NCI-H1930 (cell line): ENCODE measurements at regions not wholly inside any gene's neighbourhood (a gene's known extent, or its start where the extent isn't known, plus 50 kb on each side); places are given as distances from the start of the nearest gene placed in this dataset.

ENCODE experiments used
- DNase-seq, 2 experiments: peaks; one replicate each; lab custom pipeline; 2025; lab: John Stamatoyannopoulos, UW

DNA sequence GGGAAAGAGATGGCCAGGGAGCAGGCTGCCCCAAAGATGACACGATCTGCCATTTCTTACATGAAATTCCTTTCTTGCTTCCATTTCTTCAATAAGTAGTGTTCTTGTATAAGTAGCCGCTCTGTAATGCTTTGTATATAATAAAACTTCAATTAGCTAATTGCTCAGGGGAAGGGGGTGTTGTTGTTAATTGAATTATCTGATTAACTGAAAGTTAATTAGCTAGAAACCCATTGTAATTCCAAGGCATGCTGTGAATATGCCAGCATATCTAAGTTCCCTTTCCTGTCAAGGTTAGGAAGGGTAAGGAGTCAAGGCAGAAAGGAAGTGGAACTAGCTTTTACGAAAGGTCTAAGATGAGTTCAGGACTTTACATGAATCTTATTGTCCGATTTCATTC lies 765.9 kb downstream of the TYW1 start:
- DNase-seq = no peak

DNA sequence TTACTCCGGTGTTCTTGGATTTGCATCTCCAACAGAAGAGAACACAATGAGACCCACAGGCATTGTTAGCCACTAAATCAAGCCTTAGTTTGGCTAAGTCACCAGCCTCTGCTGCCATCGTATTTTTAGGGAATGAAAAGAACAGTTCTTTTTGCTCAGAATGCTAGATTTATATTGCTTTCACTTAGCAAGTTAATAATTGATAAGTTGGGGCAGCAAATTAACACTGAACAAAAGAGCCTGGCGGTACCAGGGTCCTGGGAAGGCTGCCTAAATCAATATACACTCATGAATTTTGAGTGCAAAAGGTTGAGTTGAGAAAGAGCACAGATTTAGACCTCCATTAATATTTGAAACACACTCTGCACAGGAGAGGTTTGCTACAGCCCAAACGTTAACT lies 767.7 kb downstream of the TYW1 start:
- no peak for DNase-seq

DNA sequence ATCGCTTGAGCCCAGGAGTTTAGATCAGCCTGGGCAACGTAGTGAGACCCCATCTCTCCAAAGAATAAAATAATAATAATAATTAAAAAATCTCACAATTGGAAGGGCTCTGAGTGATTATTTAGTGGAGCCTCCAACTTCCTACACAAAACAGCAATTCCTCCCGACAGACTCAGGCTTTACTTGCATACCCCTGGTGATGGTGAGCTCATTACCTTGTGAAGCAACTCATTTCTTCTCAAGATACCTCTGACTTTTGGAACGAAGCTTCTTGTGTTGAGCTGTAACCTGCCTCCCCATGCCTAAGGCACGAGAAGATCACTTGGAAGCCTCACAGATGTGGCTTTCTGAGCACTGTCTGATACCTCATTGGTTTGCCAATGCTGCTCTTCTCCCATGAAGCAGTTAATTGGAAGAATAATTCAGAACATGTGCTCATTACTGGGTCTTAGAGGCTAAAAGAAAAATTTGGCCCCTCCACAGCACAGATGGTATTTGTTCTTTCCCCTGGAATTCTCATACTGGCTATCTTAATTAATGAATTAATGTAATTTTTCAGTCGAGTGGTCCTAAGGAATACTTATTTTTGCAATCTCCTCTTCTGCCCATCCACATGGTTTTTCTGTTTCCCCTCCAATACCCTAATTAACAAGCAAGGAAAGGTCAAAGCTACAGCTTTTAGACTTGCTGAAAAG lies 769.0 kb downstream of the TYW1 start:
- DNase-seq = no peak

DNA sequence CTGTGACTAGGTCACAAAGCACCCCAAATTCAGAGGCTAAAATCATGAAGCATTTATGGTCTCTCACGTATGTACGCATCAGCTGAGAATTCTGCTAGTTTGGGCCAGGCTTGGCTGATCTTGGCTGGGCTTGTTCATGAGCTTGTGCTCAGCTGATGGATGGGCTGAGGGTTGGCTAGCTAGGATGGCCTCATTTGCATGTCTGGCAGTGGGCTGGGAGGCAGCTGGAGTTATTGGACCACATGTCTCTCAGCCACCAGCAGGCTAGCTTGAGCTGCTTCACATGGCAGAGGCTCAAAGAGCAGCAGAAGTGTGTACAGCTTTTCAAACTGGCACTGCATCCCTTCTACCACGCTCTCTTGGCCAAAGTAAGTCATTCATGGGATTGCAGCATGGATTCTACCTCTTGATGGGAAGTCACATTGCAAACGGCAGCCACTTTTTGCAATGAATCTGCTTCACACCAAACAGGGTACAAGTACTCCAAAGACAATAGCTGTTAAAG lies 770.3 kb downstream of the TYW1 start:
- no peak for DNase-seq

DNA sequence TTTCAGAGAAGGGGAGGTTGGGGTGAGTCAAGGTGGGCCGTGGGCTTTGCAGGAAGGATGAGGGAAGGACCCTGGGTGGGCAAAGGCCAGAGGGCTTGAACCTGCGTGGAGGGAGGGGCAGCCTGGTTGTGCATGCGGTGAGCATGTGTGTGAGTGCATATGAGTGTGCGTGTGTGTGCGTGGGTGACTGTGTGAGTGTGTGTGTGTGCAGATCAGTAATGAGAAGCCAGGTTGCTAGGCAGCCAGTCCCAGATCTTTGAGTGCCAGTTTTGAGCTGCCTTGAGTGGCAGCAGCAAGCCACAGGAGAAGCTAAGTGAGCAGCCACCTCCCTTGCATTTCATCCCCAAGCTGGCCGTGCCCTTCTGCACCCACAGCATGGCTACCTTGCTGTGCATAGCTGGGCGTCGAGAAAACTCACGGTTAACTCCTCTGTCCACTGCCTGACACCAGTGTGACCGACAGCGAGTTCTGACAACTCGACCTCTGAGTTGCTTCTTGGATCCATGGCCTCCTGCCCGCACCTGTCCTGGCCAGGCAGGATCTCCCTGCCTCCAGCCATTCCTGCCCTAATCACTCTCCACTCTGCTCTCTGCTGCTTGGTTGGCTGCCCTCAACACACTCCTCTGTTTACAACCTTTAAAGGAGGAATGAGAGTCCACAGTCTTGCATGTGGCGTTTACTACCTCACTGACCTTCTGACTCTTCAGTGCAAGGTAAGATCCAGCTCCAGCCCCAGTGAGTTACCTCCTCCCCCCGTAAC lies 775.4 kb downstream of the TYW1 start:
- DNase-seq = no peak

DNA sequence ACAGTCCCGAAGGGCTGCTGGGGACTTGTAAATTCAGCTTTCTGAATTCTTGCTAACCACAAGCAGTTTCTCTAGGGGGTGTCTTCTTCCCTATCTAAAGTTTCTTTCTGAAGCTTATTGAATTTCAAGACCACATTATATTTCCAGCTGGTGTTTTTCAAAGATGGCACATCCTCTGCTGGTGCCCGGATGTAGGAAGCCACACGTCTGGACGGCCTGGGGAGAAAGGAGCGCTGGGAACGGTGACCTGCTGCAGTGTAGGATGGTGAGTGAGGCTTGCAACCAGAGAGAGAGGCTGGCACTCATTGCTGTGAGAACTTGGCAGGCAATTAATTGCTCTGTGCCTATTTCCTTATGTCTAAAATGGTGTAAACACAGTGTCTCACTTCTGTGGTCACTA lies 776.4 kb downstream of the TYW1 start:
- DNase-seq = no peak

DNA sequence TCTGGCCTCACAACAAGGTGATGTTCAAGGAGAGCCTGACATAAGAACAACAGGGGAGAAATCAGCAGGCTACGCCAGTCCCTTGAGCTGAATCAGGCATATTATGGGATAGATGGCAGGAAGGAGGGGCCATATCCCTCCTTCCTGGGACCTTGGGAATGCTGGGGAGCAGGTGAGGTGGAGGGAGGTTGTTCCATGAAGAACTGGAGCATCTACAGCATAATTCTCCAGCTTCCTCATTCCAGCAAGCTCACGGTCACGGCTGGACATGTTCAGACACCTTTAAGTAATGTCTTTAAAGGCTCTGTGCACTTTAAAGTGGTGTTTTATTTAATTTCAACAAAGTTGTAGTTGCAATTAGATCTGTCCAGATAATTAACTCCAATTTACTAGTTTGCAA lies 780.5 kb downstream of the TYW1 start:
- no peak for DNase-seq

DNA sequence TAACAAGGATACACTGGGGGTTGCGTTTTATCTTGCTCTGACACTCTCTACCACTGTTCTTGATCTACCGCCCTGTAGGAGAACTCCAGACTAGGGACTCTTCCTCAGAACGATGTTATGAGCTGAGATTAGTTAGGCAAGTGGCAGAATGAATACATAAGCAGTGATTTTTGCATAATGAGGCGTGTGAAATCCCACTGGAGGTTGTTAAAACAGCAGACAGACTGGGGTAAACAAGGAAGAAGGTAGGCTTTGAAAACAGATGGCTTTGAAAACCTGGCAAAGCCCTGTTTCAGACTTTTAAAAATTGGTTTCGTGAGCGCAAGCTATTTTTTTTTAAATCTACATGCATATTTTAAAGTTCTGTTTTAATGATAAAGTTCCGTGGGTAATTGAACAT lies 785.2 kb downstream of the TYW1 start:
- DNase-seq = no peak

DNA sequence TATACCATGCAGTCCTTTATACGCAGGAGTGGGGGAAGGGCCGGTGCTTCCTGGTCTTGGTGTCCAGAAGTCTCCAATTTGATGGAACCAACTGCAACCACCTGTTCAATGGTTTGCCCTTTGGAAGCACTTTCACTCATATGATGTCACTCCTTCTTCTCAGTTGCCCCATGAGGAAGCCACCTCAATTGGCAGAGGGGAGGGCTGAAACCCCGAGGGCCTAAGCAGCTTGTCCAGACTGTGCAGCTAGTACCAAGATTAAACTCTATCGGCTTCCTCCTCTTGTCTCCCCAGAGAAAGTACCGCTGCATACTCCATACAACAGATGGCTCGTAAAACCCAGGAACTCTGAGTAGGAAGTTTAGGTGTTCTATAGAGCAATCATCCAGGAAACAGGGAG lies 789.4 kb downstream of the TYW1 start:
- no peak for DNase-seq

DNA sequence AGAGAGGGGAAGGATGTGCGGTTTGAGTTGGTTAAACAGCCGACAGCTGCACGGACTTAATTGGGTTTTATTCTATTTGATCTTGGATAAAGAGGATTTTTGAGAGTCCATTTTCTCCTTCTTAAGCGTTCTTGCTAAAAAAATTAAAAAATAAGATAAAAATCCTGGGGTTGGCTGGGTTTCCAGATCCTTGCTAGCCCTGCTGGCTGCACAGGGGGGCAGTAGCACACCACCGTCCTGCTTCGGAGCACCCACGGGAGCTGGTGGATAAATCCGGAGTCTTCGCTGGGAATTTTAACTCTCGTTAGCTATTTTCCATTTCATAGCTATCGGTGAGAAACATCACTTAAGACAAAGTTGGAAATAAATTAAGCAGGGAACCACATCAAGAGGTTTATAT lies 792.0 kb downstream of the TYW1 start:
- DNase-seq = peak in 1 of 2 experiments; percentile 9

DNA sequence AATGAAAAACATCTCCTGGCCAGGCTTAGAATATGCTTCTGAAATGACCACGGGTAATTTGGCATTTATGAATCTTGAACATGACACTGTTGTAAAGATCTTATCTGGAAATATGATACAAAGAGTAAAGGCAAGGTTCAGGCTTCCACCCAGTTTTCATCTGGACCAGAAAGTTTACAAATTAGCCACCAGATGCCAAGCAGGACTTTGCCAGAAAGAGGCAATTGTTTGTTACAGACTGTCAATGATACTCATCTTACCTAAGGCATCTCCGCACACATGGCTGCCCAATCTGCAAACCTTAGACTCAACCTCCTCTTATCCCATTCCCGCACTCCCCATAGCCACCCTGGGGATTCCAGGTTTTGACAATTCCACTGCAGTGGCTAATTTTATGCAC lies 795.3 kb downstream of the TYW1 start:
- DNase-seq = no peak

DNA sequence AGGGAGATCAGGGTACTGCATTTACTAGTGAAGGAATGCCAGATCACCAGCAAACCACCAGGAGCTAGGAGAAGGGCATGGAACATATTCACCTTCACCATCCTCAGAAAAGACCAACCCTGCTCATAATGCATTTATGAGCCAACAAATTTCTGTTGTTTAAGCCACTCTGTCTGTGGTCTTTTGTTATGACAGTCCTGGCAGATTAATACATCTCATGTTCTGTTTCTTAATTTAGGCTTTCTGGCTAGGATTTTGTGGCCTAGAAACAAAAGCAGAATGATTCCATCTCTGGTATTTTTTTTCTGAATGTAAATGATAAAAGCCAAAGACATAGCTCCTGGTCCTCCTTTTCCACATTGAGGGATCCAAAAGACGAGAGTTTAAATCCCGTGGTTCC lies 797.9 kb downstream of the TYW1 start:
- DNase-seq = no peak

DNA sequence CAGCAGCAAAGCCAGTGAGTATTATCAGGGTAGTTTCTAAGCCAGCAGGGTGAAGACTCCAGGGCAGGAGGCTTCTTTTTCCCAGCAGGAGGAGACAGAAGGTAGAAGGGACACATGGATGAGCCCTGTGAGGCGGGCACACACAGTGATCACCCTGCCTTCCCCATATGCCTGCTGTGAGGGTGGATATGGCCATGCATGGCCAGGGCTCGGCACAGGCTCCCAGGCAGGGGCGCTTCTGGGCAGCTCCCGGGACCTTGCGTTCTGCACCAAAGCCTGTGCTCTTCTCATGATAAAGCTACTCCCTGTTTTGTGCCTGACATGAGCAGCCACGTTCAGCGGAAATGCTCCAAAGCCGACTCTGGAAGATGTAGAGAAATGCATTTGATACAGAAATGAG lies 807.2 kb downstream of the TYW1 start:
- DNase-seq = no peak

DNA sequence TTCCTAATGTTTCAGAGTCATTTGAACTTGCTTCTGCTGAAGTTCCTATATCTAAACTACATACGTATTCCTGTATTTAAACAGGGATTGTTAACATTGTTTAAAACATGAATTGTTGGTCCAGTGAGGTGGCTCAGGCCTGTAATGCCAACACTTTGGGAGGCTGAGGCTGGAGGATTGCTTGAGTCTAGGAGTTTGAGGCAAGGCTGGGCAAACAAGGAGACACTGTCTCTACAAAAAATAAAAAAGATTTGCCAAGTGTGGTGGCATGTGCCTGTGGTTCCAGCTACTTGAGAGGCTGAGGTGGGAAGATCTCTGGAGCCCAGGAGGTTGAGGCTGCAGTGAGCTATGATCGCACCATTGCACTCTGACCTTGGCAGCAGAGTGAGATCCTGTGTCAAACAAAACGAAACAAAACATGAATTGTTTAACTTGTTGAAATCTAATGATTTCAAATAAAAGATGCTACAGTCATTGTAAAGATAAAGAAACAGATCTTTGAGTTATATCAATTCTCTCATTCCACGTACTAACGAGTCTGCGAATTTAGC lies 809.4 kb downstream of the TYW1 start:
- DNase-seq = no peak

DNA sequence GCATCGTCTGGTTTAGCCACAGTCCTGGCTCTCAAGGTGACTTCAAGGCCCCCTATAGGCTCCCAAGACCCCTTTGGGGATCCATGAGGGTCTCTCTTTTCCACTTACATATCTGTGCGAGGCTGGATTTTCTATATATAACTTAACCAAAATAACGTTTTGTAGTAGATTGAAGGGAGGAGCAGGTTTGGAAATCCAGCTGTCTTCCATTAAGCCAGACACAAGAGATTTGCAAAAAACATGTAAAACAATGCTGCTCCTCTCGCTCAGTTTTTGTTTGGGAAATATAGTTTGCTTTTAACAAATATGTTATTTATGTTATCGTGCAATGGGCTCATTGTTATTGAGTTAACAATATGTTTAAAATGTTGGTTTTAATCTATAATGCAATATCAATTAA lies 811.2 kb downstream of the TYW1 start:
- DNase-seq = no peak

DNA sequence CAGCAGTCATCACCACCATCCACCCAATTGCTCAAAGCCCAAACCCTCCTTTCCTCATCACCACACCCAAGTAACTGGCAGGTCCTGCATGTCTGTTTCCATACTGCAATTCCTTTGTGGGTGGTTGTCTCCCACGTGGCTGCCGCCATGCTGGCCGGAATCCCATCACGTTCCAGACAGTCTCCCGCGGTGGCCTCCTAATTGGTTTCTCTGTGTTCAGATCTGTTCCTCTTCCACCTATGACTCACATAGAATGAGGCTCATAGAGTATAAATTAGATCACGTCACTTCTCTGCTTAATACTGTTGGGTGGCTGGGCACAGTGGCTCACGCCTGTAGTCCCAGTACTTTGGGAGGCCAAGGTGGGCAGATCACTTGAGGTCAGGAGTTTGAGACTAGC lies 813.0 kb downstream of the TYW1 start:
- DNase-seq = no peak

DNA sequence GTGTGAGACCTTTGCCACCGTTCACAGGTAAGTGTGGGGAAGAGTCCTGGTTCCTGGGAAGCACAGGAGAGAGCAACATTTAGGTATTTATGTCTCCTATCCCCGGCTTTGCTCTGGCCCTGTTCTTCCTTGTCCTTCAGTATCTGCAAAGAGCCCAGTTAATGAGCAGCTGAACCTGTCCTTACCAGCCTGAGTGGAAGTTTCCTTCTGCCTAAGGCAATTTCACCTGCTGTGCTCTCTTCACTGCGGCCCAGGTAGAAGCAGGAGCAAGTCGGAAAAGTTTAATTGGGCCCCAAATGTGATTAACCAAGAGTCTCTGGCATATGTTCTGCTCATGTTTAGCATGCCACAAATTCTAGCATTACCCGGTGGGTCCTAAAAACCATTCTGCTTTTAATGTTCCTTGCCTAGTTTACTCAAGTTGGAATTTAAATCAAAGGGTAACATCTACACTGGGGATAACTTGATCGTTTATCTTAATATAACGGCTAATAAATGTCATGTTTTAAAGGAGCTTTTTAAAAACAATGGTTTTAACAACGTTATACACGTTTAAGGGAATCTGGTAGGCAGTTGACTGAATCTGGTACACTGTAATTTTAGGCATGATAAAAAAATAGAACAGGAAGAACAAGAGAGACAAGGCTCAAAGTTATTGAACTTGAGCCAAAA lies 817.1 kb downstream of the TYW1 start:
- DNase-seq = no peak

DNA sequence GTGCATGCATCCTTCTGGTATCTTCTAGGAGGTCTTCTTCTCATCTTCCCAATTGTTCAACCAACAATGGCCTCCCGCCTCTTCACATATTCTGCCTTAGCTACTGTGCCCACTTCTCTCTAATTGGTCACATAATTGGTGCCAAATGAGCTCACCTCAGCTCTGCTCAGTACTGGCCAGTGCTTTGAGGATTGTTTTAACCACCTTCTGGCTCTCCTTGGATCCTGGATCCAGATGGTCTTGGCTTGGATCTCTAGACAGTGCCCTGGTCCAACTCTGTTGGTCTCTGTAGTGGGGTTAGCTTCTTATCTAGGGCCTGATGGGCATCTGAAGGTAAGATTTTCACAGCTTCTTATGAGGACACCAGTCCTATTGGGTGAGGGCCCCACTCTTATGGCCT lies 820.8 kb downstream of the TYW1 start:
- DNase-seq = no peak

DNA sequence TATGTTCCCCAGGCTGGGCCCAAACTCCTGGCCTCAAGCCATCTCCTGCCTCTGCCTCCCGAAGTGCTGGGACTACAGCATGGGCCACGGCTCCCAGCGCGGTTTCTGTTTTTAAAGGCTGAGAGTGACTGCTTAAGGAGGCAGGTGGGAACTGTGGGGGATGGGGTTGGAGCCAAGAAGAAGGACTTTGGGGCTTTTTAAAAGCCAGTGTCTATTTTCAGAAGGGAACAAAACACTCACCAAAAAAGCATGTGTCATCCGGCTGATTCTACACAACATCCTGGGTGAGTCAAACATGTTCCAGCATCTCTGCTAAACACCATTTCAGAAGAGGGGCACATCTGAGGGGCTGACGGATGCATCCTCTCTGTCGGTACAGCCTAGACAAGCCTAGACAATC lies 824.5 kb downstream of the TYW1 start:
- no peak for DNase-seq

DNA sequence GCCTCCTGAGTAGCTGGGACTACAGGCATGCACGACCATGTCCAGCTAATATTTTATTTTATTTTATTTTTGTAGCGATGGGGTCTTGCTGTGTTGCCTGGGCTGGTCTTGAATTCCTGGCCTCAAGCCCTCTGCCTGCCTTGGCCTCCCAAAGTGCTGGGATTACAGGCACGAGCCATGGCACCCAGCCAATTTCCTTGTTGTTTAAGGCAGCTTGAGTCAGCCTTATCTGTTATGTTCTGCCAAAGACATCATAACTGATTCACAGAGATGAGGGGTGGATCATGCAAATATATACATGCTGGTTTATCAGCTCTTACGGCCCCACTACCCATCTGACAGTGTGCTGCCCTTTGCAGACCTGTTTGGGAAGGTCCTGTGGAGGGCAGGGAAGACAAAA lies 826.7 kb downstream of the TYW1 start:
- no peak for DNase-seq

DNA sequence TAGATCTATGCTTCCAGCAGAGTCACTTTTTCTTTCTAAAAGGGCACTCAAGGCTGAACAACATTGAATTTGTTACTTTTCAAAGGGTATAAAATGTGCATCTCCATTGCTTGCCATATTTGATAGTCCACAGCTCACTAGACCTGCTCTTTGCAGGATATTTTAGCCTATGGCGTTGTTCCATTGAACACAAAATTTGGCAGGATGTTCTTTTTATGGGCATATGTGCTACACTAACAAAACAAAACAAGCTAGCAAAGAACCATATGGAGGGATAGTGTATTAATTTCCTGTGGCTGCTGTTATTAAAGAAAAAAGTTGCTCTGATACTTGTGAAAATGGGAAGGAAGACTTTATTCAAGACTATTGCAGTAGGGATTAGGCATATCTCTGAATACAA lies 828.7 kb downstream of the TYW1 start:
- no peak for DNase-seq

DNA sequence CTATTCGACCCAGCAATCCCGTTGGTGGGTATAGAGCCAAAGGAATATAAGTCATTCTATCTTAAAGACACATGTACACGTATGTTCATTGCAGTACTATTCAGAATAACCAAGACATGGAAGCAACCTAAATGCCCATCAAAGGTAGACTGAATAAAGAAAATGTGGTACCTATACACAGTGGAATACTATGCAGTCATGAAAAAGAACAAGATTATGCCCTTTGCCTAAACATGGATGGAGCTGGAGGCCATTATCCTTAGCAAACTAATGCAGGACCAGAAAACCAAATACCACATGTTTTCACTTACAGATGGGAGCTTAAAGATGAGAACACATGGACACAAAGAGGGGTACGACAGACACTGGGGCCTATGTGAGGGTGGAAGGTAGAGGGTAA lies 845.3 kb downstream of the TYW1 start:
- no peak for DNase-seq

DNA sequence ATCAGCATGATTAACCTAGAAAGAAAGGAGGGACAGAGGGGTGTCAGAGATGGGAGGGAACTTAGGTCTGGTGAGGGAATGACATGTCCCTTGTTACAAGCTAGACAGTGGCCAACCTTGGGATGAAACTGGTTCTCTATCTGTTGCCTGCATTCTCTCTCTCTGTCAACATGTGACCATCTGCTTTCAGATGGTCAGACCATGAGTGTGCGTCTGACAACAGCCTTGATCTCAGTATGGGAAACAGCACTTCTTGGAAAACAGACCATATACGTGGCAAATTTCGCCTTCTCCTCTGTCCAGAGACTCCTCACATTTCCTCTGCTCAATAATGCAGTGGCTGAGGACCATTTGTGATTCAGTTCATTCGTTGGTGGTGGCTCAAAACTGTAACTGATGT lies 845.9 kb downstream of the TYW1 start:
- DNase-seq = no peak
